Neural progenitor cell (in vitro differentiated cells): ENCODE measurements at regions not wholly inside any gene's neighbourhood (a gene's known extent, or its start where the extent isn't known, plus 50 kb on each side); places are given as distances from the start of the nearest gene placed in this dataset.
"Not testable (repeated sequence)": the region's sequence is repeated elsewhere in the genome, so short reads cannot be mapped to it uniquely, and the experiment has no call there.

Experiments used
- CTCF ChIP-seq: fragments of 200-600 bp; sonication (generic); IDR thresholded peaks from 2 replicates; pipeline ENCODE4 v1.5.1; 2017; ENCODE audit warnings: antibody characterized with exemption, mild to moderate bottlenecking
- EZH2 ChIP-seq: fragments of 200-600 bp; sonication (generic); IDR thresholded peaks from 2 replicates; pipeline ENCODE4 v1.6.1; 2017; ENCODE audit warnings: antibody characterized with exemption, mild to moderate bottlenecking, moderate library complexity

GRCh38 chr17:11150906-11151511 is 90.0 kb upstream of the SHISA6 start:
- not testable (repeated sequence) for TF ChIP-seq CTCF, EZH2
